OCI-LY7 (cell line): ENCODE measurements at regions not wholly inside any gene's neighbourhood (a gene's known extent, or its start where the extent isn't known, plus 50 kb on each side); places are given as distances from the start of the nearest gene placed in this dataset.

ENCODE experiments used
- BruUV-seq: library from RNA; stranded (reverse); fragments of 400-500 nt; replicated peaks from 2 replicates; lab custom pipeline; 2021; lab: Mats Ljungman, UMichigan
- CTCF ChIA-PET: fragments of 300-600 bp; sonication (Branson Sonifier 250); formaldehyde crosslinking; loops from one replicate; lab custom pipeline; 2022; ENCODE audit warnings: antibody characterized with exemption; ENCODE audit not compliant: unreplicated experiment; lab: Charles Lee
- POLR2A ChIA-PET: fragments of 300-600 bp; sonication (Branson Sonifier 250); formaldehyde crosslinking; loops from one replicate; lab custom pipeline; 2022; ENCODE audit warnings: antibody characterized with exemption; lab: Charles Lee
- DNase-seq: peaks from one replicate; pipeline ENCODE4 v3.0.0-alpha.2; 2015; ENCODE audit warnings: low spot score
- H2AFZ ChIP-seq: fragments of 200-600 bp; sonication (generic), shearing (Covaris generic); 2 replicates; pipeline ENCODE4 v1.6.1; 2014; ENCODE audit warnings: mild to moderate bottlenecking, antibody characterized with exemption, low read length, moderate library complexity
- H3K27ac ChIP-seq: fragments of 200-600 bp; sonication (generic); 2 replicates; pipeline ENCODE4 v1.5.1; 2014; ENCODE audit warnings: mixed run types, low read depth, mild to moderate bottlenecking, moderate library complexity, low read length, inconsistent platforms; ENCODE audit not compliant: poor library complexity, severe bottlenecking
- H3K36me3 ChIP-seq: fragments of 200-600 bp; sonication (generic); 2 replicates; pipeline ENCODE4 v1.6.1; 2014; ENCODE audit warnings: mild to moderate bottlenecking, antibody characterized with exemption, low read length, moderate library complexity, mixed read lengths; ENCODE audit not compliant: insufficient read depth
- H3K4me1 ChIP-seq: fragments of 200-600 bp; sonication (generic); 2 replicates; pipeline ENCODE4 v1.5.1; 2014; ENCODE audit warnings: mild to moderate bottlenecking, low read length; ENCODE audit not compliant: insufficient read depth, poor library complexity, severe bottlenecking
- H3K4me2 ChIP-seq: fragments of 200-600 bp; sonication (generic); 2 replicates; pipeline ENCODE4 v1.6.1; 2014; ENCODE audit warnings: mild to moderate bottlenecking, low read length
- H3K4me3 ChIP-seq: fragments of 200-600 bp; sonication (generic); 2 replicates; pipeline ENCODE4 v1.5.1; 2014; ENCODE audit warnings: mild to moderate bottlenecking, low read depth, low read length; ENCODE audit not compliant: poor library complexity, severe bottlenecking
- H3K79me2 ChIP-seq: fragments of 200-600 bp; sonication (generic); 2 replicates; pipeline ENCODE4 v1.6.1; 2016; ENCODE audit warnings: low read depth, mild to moderate bottlenecking, low read length, moderate library complexity, mixed read lengths; ENCODE audit not compliant: insufficient read depth
- H3K9me2 ChIP-seq: fragments of 200-600 bp; sonication (generic); 2 replicates; pipeline ENCODE4 v1.6.1; 2016; ENCODE audit warnings: mild to moderate bottlenecking, low read length, mixed read lengths; ENCODE audit not compliant: insufficient read depth
- H3K9me3 ChIP-seq: fragments of 200-600 bp; sonication (generic); 2 replicates; pipeline ENCODE4 v1.6.1; 2014; ENCODE audit warnings: mild to moderate bottlenecking, mixed run types, low read length, mixed read lengths
- H4K20me1 ChIP-seq: fragments of 200-600 bp; sonication (generic); 2 replicates; pipeline ENCODE4 v1.6.1; 2014; ENCODE audit warnings: mild to moderate bottlenecking, antibody characterized with exemption, low read length, moderate library complexity, mixed read lengths; ENCODE audit not compliant: insufficient read depth
- CTCF ChIP-seq: fragments of 200-600 bp; sonication (generic); conservative IDR thresholded peaks from 2 replicates; pipeline ENCODE4 v1.5.1; 2014; ENCODE audit warnings: mild to moderate bottlenecking, antibody characterized with exemption, low read length, moderate library complexity, mixed read lengths
- EZH2phosphoT487 ChIP-seq: fragments of 200-600 bp; sonication (generic); IDR thresholded peaks from 2 replicates; pipeline ENCODE4 v1.6.1; 2018; ENCODE audit warnings: low read depth, borderline replicate concordance, mild to moderate bottlenecking, mixed run types, antibody characterized with exemption, low read length, moderate library complexity, mixed read lengths
- intact Hi-C: fragments of 100-400 bp; cut with micrococcal nuclease; formaldehyde crosslinking; loops from one replicate; pipeline ENCODE4 v1.10.0; 2022; ENCODE audit not compliant: unreplicated experiment

GRCh38 chr14:66131111-66131510, 355.1 kb upstream of the CCDC196 start:
- no TSS peak for BruUV-seq
- ChIA-PET POLR2A (no interaction called here), CTCF (no interaction called here)

DNA sequence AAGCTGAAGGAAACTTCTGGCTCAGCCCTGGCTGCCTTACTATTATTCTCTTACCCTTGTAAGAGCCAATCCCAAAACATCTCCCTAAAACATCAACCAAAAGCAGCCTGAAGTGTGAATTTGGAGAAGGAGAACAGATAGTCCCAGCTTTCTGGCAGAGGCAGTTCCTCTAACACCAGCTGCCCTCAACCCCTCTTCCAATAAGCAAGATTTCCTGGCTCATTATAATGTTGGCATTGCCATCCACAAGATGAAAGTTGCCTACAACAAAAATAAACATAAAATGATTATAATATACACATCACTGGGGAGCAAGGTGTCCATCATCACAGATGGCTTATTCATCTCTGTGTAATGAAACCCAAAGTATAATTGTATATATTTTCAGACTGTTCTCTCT, 352.5 kb upstream of the CCDC196 start:
- Histone ChIP-seq H3K79me2 (no peaks in the 10 kb centered on the region), H3K27ac (no peak overlapping the region), H3K4me3 (no peak overlapping the region), H3K9me3 (no peaks in the 10 kb centered on the region), H3K4me1 (no peaks in the 10 kb centered on the region), H3K4me2 (no peak overlapping the region), H2AFZ (no peak overlapping the region), H4K20me1 (no peaks in the 10 kb centered on the region), H3K9me2 (no peaks in the 10 kb centered on the region), H3K36me3 (no peaks in the 10 kb centered on the region)
- no TSS peak for BruUV-seq
- DNase-seq = no peak
- TF ChIP-seq EZH2phosphoT487 = no peak
- no peak for TF ChIP-seq CTCF
- POLR2A ChIA-PET = interaction anchor here (0.6 kb wide), 1 partner anchor 1044 kb away, joined by 3 read pairs; no protein-coding TSS in a partner anchor
- intact Hi-C loops = no loop called here
- CTCF ChIA-PET = no interaction called here

More at GRCh38 chr14:66131111-66131510, 355.1 kb upstream of the CCDC196 start:
- Histone ChIP-seq H4K20me1 (no peaks in the 10 kb centered on the region), H3K9me3 (no peaks in the 10 kb centered on the region), H3K79me2 (no peaks in the 10 kb centered on the region), H3K36me3 (no peaks in the 10 kb centered on the region), H3K27ac (no peak overlapping the region), H3K4me3 (no peak overlapping the region), H3K9me2 (no peaks in the 10 kb centered on the region), H2AFZ (no peak overlapping the region), H3K4me2 (no peak overlapping the region), H3K4me1 (no peaks in the 10 kb centered on the region)
- intact Hi-C loops = no loop called here
- TF ChIP-seq EZH2phosphoT487 (no peak), CTCF (no peak)
- no peak for DNase-seq

DNA sequence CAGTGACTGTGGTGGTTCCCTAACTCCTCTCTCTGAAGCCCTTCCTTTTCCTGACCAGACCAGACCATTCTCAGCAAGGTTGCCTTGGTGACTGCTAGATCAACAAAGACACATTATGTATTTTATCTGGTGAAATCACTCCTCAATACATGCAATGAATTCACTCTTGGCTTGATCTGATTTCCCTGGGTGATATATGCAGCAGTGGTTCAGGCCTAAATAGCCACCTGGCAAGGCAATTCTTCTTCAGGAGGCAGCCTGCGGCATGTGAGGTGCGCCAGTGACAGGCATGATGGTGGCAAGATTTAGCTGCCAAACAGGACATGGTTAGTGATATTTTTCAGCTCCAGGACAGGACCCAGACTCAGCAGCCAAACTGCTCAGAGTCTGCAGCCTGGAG, 350.3 kb upstream of the CCDC196 start:
- Histone ChIP-seq H3K9me3 (no peaks in the 10 kb centered on the region), H3K36me3 (no peaks in the 10 kb centered on the region), H3K9me2 (no peaks in the 10 kb centered on the region), H3K27ac (no peak overlapping the region), H3K79me2 (no peaks in the 10 kb centered on the region), H3K4me2 (no peak overlapping the region), H2AFZ (no peak overlapping the region), H3K4me1 (peaks cover 12% of the 10 kb centered on the region), H4K20me1 (no peaks in the 10 kb centered on the region), H3K4me3 (no peak overlapping the region)
- no peak for DNase-seq
- POLR2A ChIA-PET = no interaction called here
- intact Hi-C loops = no loop called here
- CTCF ChIA-PET = no interaction called here
- TF ChIP-seq CTCF (no peak), EZH2phosphoT487 (no peak)
- no TSS peak for BruUV-seq
